Thymus (tissue), 11 donors: ENCODE measurements at regions not wholly inside any gene's neighbourhood (a gene's known extent, or its start where the extent isn't known, plus 50 kb on each side); places are given as distances from the start of the nearest gene placed in this dataset.

Experiments
- DNase-seq, 9 donors: peaks; one replicate each; pipeline ENCODE4 v3.0.0-alpha.2; 2013; ENCODE audit warnings: low spot score in 9 of 9, low read depth in 6 of 9, missing footprints in 1 of 9
- H3K27ac ChIP-seq, 2 donors: one replicate each; pipeline ENCODE4 v1.5.1; 2013; ENCODE audit warnings: control low read depth in 1 of 2, low read depth in 1 of 2, low read length in 1 of 2, mild to moderate bottlenecking in 1 of 2, moderate library complexity in 1 of 2
- H3K27me3 ChIP-seq, 2 donors: one replicate each; pipeline ENCODE4 v1.5.1; 2013; ENCODE audit warnings: low read length in 1 of 2; ENCODE audit not compliant: control insufficient read depth in 2 of 2, insufficient read depth in 1 of 2
- H3K36me3 ChIP-seq, 2 donors: one replicate each; pipeline ENCODE4 v1.5.1; 2013; ENCODE audit warnings: low read length in 1 of 2, mild to moderate bottlenecking in 1 of 2, moderate library complexity in 1 of 2; ENCODE audit not compliant: control insufficient read depth in 2 of 2, insufficient read depth in 2 of 2
- H3K4me1 ChIP-seq, 2 donors: one replicate each; pipeline ENCODE4 v1.5.1; 2013; ENCODE audit warnings: low read length in 2 of 2; ENCODE audit not compliant: control insufficient read depth in 2 of 2, insufficient read depth in 2 of 2
- H3K4me3 ChIP-seq, 2 donors: one replicate each; pipeline ENCODE4 v1.5.1; 2013; ENCODE audit warnings: low read length in 2 of 2, control low read depth in 1 of 2, mild to moderate bottlenecking in 1 of 2
- H3K9me3 ChIP-seq, 2 donors: one replicate each; pipeline ENCODE4 v1.5.1; 2013; ENCODE audit warnings: low read length in 1 of 2, mild to moderate bottlenecking in 1 of 2; ENCODE audit not compliant: control insufficient read depth in 2 of 2, insufficient read depth in 1 of 2
- WGBS: extraction: QIAGEN DNeasy Blood & Tissue Kit; methylation state at CpG from one replicate; pipeline ENCODE4 v1.1.7; 2013; 5-methylcytosine and 5-hydroxymethylcytosine counted together
- donor health status: healthy.

DNA sequence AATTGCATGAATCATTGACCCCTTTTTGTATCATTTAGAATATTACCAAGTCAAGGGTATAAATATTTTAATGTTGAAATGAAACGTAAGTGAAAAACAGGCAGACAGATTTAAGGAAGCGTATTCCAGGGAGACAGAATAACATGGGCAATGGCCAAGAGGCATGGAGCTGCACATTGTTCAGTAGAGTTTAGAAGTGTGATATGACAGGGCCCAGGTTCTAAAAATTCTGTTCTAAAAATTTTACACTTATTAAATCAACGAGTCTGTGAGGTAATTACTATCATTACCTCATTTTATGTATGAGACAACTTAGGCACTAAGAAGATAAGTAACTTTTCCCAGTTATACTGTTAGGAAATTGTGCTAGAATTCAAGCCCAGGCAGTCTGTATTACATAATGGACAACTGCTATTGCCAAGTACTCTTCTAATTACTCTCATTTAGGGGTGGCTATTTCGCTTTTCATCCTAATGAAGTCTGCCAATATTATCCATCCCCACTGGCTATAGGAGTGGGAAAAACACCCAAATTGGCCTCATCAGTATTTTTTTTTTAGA is 103.2 kb upstream of the NAV3 start:
- no peaks in the 10 kb centered on the region for H3K4me1 ChIP-seq
- no peak overlapping the region for H3K27ac ChIP-seq
- DNase-seq = no peak
- H3K9me3 ChIP-seq = no peaks in the 10 kb centered on the region
- WGBS = 93% methylated on average over 4 of the region's 4 CpGs
- H3K4me3 ChIP-seq = no peak overlapping the region
- H3K36me3 ChIP-seq = no peaks in the 10 kb centered on the region
- H3K27me3 ChIP-seq = no peaks in the 10 kb centered on the region

DNA sequence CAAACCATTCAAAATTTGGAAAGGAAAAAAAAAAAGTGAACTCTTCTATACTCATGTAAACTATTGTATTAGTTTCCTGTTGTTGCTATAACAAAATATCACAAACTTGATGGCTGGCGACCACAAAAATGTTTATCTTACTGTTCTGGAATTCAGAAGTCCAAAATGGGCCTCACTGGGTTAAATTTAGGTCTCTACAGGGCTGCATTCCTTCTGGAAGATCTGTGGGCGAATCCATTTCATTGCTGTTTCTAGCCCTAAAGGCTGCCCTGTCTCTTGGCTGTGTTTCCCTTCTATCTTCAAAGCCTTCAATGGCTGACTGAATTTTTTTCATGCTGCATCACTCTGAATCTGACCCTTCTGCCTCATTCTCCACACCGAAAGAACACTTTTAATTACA is 105.1 kb upstream of the NAV3 start:
- WGBS = 91% methylated on average over 3 of the region's 3 CpGs
- Histone ChIP-seq H3K36me3 (no peaks in the 10 kb centered on the region), H3K27me3 (no peaks in the 10 kb centered on the region), H3K4me3 (no peak overlapping the region), H3K4me1 (no peaks in the 10 kb centered on the region), H3K9me3 (no peaks in the 10 kb centered on the region), H3K27ac (no peak overlapping the region)
- DNase-seq = no peak

DNA sequence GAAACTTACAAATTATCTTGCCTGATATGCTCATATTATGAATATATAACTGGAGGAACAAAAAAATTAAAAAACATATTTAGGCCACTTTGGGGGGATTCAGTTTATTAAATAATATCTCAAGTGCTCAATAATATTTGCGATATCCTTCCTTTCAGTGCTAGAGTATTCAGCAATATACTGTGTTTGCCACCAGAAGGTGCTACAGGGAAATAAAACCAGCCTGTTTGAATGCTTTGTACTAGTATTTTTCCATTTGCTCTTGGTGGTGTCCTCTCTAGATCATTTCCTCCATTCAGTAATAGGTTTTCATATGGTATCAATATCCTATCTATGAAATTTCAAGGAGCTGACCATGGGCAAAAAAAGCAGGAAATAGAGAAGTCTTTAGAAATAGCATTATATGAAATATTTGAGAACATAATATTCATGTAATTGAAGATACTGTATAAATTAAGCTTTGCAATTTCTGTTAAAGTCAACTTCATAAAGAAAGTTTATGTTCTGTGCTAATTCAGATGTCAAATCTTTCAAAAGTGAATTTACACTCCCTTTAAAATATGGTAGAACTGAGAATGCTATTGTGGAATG is 106.2 kb upstream of the NAV3 start:
- Histone ChIP-seq H3K4me1 (no peaks in the 10 kb centered on the region), H3K36me3 (no peaks in the 10 kb centered on the region), H3K9me3 (no peaks in the 10 kb centered on the region), H3K27me3 (no peaks in the 10 kb centered on the region), H3K27ac (no peak overlapping the region), H3K4me3 (no peak overlapping the region)
- DNase-seq = no peak
- whole genome bisulfite sequencing = 91% methylated on average over 1 of the region's 1 CpG

DNA sequence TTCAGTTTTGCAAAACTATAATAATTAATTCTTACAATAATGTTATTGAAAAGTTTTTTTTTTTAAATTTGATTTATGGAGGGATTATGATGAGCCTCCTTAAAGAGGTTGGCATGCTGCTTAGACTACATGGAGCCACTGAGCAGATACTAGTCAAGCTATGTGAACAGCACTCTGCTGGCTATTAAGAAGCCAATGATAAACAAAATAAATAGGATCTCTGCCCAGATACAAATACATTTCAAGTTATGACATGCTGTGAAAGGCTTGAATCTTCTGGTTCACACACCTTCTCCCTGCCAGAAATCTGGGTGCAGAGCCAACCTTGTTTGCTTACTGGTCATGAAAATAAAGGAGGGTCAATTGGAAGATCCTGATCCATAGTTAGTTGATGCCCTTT is 107.4 kb upstream of the NAV3 start:
- Histone ChIP-seq H3K27ac (no peak overlapping the region), H3K36me3 (no peaks in the 10 kb centered on the region), H3K27me3 (no peaks in the 10 kb centered on the region), H3K4me1 (no peaks in the 10 kb centered on the region), H3K9me3 (no peaks in the 10 kb centered on the region), H3K4me3 (no peak overlapping the region)
- DNase-seq = no peak

DNA sequence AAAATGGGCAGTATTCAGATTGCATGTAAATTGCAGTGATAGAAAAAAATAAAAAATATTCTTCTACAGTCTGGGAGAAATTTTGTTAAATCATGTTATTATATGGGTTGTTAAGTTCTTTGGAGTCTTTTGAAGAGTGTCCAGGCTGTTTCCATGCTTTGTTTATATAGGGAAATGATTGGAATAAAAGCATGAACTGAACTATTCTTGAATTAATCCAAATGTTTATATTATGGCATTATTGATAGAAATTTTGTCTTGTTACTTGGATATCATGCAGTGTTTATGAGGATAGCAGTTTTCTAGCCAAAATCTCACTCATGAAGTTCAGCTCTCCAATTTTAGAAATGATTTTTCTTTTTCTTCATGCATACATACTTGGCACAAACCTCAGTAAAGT is 108.2 kb upstream of the NAV3 start:
- Histone ChIP-seq H3K27ac (no peak overlapping the region), H3K4me3 (no peak overlapping the region), H3K4me1 (no peaks in the 10 kb centered on the region), H3K9me3 (no peaks in the 10 kb centered on the region), H3K36me3 (no peaks in the 10 kb centered on the region), H3K27me3 (no peaks in the 10 kb centered on the region)
- DNase-seq = no peak

DNA sequence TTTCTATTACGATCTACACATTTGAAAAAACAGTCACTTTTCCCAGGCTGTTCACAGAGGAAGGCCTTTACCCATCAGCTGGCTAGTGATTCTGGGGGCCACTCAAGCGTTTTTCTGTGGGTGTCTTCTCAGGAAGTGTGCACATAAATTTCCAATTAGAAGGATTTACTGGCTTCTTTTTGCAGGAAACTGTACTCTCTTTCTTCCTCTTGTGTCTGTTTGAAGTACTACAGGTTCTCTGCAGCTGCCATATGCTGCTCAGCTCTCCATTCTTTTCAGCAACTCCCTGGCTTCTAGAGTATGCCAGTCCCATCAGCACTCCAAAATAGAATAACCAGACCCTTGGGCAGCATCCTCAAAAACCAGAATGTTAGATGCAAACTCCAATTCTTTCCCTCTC is 110.4 kb upstream of the NAV3 start:
- 44% methylated on average over 2 of the region's 2 CpGs for WGBS

DNA sequence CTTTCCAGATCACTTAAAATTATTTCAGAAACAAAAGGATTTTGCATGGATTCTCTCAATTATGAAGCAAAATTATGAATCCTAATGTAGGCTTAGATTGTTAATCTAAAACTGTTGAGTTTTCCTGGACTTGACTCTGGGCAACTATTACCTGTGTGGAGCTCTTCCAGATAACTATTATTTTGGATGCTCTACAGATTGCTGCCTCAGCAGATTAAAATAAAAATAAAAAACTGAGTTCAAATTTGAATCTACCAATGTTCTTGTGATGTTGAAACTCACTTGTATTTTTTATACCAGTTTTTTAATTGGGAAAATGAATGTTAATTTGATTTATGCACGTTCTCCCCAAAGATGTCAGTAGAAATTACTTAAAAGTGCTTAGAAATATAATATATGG is 120.5 kb upstream of the NAV3 start:
- H3K4me1 ChIP-seq = no peaks in the 10 kb centered on the region
- H3K36me3 ChIP-seq = no peaks in the 10 kb centered on the region
- no peak for DNase-seq
- no peak overlapping the region for H3K27ac ChIP-seq
- no peak overlapping the region for H3K4me3 ChIP-seq
- H3K9me3 ChIP-seq = no peaks in the 10 kb centered on the region
- 82% methylated on average over 1 of the region's 1 CpG for WGBS
- no peaks in the 10 kb centered on the region for H3K27me3 ChIP-seq

More for the DNA sequence above, 110.4 kb upstream of the NAV3 start:
- no peak overlapping the region for H3K27ac ChIP-seq
- no peaks in the 10 kb centered on the region for H3K27me3 ChIP-seq
- H3K9me3 ChIP-seq = no peaks in the 10 kb centered on the region
- DNase-seq = no peak
- no peak overlapping the region for H3K4me3 ChIP-seq
- no peaks in the 10 kb centered on the region for H3K36me3 ChIP-seq
- H3K4me1 ChIP-seq = no peaks in the 10 kb centered on the region

DNA sequence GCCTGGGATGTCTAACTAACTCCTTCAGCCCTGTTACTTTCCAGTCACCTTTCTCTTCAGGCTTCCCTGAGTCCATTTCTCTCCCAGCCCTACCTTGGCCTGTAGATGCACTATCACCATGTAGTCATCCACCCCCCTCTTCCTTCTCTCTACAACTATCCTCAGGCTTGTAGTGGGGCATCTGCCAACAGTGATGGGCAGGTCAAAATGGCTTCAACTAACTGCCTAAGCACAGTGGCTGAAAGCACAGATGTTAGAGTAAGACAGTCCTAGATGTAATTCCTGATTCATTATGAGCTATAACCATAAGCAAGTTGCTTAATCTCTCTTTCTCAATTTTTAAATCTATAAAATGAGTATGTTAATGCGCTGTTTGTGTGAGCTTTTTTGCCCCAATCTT is 133.6 kb upstream of the NAV3 start:
- no peaks in the 10 kb centered on the region for H3K9me3 ChIP-seq
- no peaks in the 10 kb centered on the region for H3K27me3 ChIP-seq
- no peak for DNase-seq
- no peak overlapping the region for H3K4me3 ChIP-seq
- WGBS = 93% methylated on average over 1 of the region's 1 CpG
- no peaks in the 10 kb centered on the region for H3K36me3 ChIP-seq
- H3K27ac ChIP-seq = no peak overlapping the region
- no peaks in the 10 kb centered on the region for H3K4me1 ChIP-seq

DNA sequence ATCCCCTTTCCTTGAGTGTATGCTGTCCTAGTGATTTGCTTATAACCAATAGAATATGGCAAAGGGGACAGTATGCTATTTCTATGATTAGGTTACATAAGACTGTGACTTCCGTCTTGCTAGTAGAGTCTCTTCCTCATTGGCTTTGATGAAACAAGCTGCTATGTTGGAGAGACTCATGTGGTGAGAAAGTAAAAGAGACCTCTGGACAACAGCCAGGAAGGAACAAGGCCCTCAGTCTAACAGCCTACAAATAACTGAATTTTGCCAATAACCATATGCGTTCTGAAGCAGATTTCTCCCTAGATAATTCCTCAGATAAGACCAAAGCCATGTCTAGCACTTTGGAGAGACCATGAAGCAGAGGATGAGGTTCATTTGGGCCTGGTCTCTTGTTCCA is 134.5 kb upstream of the NAV3 start:
- no peaks in the 10 kb centered on the region for H3K4me1 ChIP-seq
- H3K27ac ChIP-seq = no peak overlapping the region
- no peaks in the 10 kb centered on the region for H3K27me3 ChIP-seq
- DNase-seq = no peak
- H3K4me3 ChIP-seq = no peak overlapping the region
- H3K9me3 ChIP-seq = no peaks in the 10 kb centered on the region
- no peaks in the 10 kb centered on the region for H3K36me3 ChIP-seq
- 94% methylated on average over 2 of the region's 2 CpGs for WGBS
